OCI-LY3 (cell line): ENCODE measurements at regions not wholly inside any gene's neighbourhood (a gene's known extent, or its start where the extent isn't known, plus 50 kb on each side); places are given as distances from the start of the nearest gene placed in this dataset.

Experiments
- H2AFZ ChIP-seq: fragments of 200-600, 300-600 bp; shearing (Covaris generic); 2 replicates; pipeline ENCODE4 v1.6.0; 2014; ENCODE audit warnings: antibody characterized with exemption, low read depth, low read length
- H3K27ac ChIP-seq: fragments of 200-600, 300-600 bp; sonication (generic); 2 replicates; pipeline ENCODE4 v1.5.1; 2014; ENCODE audit warnings: mild to moderate bottlenecking, low read length, moderate library complexity, mixed read lengths
- H3K27me3 ChIP-seq: fragments of 200-600, 300-600 bp; sonication (generic); 2 replicates; pipeline ENCODE4 v1.6.1; 2014; ENCODE audit warnings: low read depth, low read length, mixed read lengths
- H3K36me3 ChIP-seq: fragments of 200-600, 300-600 bp; sonication (generic); replicated peaks from 2 replicates; pipeline ENCODE3; 2014; ENCODE audit warnings: low read depth, low read length, mixed read lengths
- H3K4me1 ChIP-seq: fragments of 300-600, 200-600 bp; sonication (generic); 2 replicates; pipeline ENCODE4 v1.6.1; 2014; ENCODE audit warnings: low read length, mixed read lengths
- H3K4me2 ChIP-seq: fragments of 200-600, 300-600 bp; sonication (generic); 2 replicates; pipeline ENCODE4 v1.6.1; 2014; ENCODE audit warnings: low read length, mixed read lengths
- H3K4me3 ChIP-seq: fragments of 300-600, 200-600 bp; sonication (generic); 2 replicates; pipeline ENCODE4 v1.5.1; 2014; ENCODE audit warnings: antibody characterized with exemption, mild to moderate bottlenecking, low read length, moderate library complexity
- H3K79me2 ChIP-seq: fragments of 300-600, 200-600 bp; shearing (Covaris generic); 2 replicates; pipeline ENCODE4 v1.6.1; 2014; ENCODE audit warnings: mild to moderate bottlenecking, low read length, mixed read lengths
- H3K9ac ChIP-seq: fragments of 300-600, 200-600 bp; shearing (Covaris generic); 2 replicates; pipeline ENCODE4 v1.6.0; 2014; ENCODE audit warnings: mild to moderate bottlenecking, low read length, moderate library complexity
- H3K9me3 ChIP-seq: fragments of 200-600, 300-600 bp; shearing (Covaris generic); 2 replicates; pipeline ENCODE4 v1.6.1; 2014; ENCODE audit warnings: low read length, mixed read lengths; ENCODE audit not compliant: insufficient read depth
- H4K20me1 ChIP-seq: fragments of 200-600, 300-600 bp; sonication (generic); 2 replicates; pipeline ENCODE4 v1.6.1; 2016; ENCODE audit warnings: low read length, mixed read lengths; ENCODE audit not compliant: insufficient read depth
- CTCF ChIP-seq: fragments of 200-600, 300-600 bp; sonication (generic); IDR thresholded peaks from 2 replicates; pipeline ENCODE4 v1.5.1; 2014; ENCODE audit warnings: antibody characterized with exemption, low read length, low read depth
- EZH2phosphoT487 ChIP-seq: fragments of 200-600 bp; shearing (Covaris generic); IDR thresholded peaks from 2 replicates; pipeline ENCODE4 v1.6.1; 2018; ENCODE audit warnings: antibody characterized with exemption, mixed run types, low read depth

GRCh38 chr14:86625637-86626036, 1095.7 kb downstream of the FLRT2 start:
- H2AFZ ChIP-seq = no peak overlapping the region
- no peaks in the 10 kb centered on the region for H3K9me3 ChIP-seq
- H3K27ac ChIP-seq = no peak overlapping the region
- no peaks in the 10 kb centered on the region for H3K4me1 ChIP-seq
- H3K4me3 ChIP-seq = no peak overlapping the region
- no peak for TF ChIP-seq EZH2phosphoT487
- TF ChIP-seq CTCF = no peak
- H3K79me2 ChIP-seq = no peaks in the 10 kb centered on the region
- H4K20me1 ChIP-seq = no peaks in the 10 kb centered on the region
- no peaks in the 10 kb centered on the region for H3K27me3 ChIP-seq
- H3K36me3 ChIP-seq = no peaks in the 10 kb centered on the region
- no peak overlapping the region for H3K9ac ChIP-seq
- no peak overlapping the region for H3K4me2 ChIP-seq

GRCh38 chr14:86619726-86620125, 1089.8 kb downstream of the FLRT2 start:
- no peaks in the 10 kb centered on the region for H4K20me1 ChIP-seq
- no peaks in the 10 kb centered on the region for H3K27me3 ChIP-seq
- H3K79me2 ChIP-seq = no peaks in the 10 kb centered on the region
- H3K4me1 ChIP-seq = peaks cover 11% of the 10 kb centered on the region
- H3K4me2 ChIP-seq = no peak overlapping the region
- H3K9ac ChIP-seq = no peak overlapping the region
- H3K4me3 ChIP-seq = no peak overlapping the region
- no peak overlapping the region for H3K27ac ChIP-seq
- H3K9me3 ChIP-seq = no peaks in the 10 kb centered on the region; the same call in 1 of the 2 replicates
- no peak overlapping the region for H2AFZ ChIP-seq
- no peak for TF ChIP-seq CTCF
- TF ChIP-seq EZH2phosphoT487 = no peak
- no peaks in the 10 kb centered on the region for H3K36me3 ChIP-seq

DNA sequence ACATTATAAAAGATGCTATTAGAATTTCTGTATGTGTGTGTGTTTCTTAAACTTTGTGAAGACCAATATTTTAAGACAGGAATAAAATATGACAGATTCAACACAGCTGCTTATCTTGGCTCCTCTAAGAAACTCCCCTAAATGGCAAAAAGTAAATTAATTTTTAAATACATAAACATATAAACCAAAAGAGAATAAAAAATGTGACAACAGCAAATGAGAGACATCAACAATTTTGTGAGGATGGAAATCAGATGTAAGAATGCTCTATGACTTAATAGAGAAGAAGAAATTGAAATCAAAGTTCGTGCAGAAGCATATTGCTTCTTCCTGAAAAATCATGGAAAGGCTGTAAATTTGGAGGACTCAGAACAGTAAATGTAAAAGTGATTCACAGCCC, 1083.8 kb downstream of the FLRT2 start:
- Histone ChIP-seq H4K20me1 (no peaks in the 10 kb centered on the region), H3K9ac (no peak overlapping the region), H3K79me2 (no peaks in the 10 kb centered on the region), H3K27ac (no peak overlapping the region), H3K9me3 (no peaks in the 10 kb centered on the region), H2AFZ (no peak overlapping the region), H3K4me2 (no peak overlapping the region), H3K4me3 (no peak overlapping the region), H3K4me1 (peaks cover 13% of the 10 kb centered on the region), H3K27me3 (no peaks in the 10 kb centered on the region), H3K36me3 (no peaks in the 10 kb centered on the region)
- TF ChIP-seq CTCF (no peak), EZH2phosphoT487 (no peak)

GRCh38 chr14:86613126-86613525, 1083.2 kb downstream of the FLRT2 start:
- no peak overlapping the region for H3K4me3 ChIP-seq
- H3K27ac ChIP-seq = no peak overlapping the region
- no peaks in the 10 kb centered on the region for H3K36me3 ChIP-seq
- H4K20me1 ChIP-seq = no peaks in the 10 kb centered on the region
- H3K9me3 ChIP-seq = no peaks in the 10 kb centered on the region
- H3K9ac ChIP-seq = no peak overlapping the region
- no peak overlapping the region for H3K4me2 ChIP-seq
- no peak overlapping the region for H2AFZ ChIP-seq
- peaks cover 13% of the 10 kb centered on the region for H3K4me1 ChIP-seq
- TF ChIP-seq EZH2phosphoT487 (no peak), CTCF (no peak)
- H3K79me2 ChIP-seq = no peaks in the 10 kb centered on the region
- no peaks in the 10 kb centered on the region for H3K27me3 ChIP-seq
